ENCODE measurements at regions not wholly inside any gene's neighbourhood (a gene's known extent, or its start where the extent isn't known, plus 50 kb on each side); places are given as distances from the start of the nearest gene placed in this dataset.

DNA sequence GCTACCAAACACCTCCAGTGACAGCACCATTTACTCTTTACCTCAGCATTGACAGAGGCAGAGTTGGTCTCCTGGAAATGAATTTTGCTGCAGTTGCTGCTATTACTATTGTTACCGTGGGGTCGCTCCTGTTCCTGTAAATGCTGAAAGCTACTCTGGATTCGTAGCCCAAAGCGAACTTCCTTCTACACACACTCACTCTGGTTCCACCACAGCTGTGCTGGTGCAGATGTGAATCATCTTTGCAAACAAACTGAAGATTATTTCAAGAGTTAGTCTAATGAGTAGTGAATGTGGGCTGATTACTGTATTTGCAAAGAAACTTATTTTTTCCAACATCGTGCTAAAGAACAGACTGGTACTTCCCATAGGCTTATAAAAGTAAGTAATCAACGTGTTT lies 304.0 kb downstream of the LPIN1 start:
- 39 to 62% methylated on average over 6 of the region's 6 CpGs for WGBS, 2 donors
- no peak for ATAC-seq (ENCODE audit: insufficient read depth, low FRiP score)

DNA sequence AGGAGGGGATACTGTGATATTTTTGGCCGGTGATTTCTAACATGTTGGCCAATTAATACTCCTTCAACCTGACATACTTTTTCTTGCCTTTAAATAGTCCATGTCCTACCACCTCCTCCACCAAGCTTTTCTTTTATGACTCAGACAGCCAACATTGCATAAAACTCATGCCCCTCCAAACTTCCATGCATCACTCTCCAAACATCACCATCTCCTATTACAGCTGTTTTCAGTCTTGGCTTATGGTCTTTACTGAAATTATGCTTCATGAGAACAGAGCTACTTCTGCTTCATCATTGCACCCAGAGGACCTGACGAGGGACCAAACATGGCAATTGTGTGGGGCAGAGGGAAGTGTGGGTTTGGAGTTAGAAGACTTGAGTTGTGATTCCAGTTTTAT lies 305.4 kb downstream of the LPIN1 start:
- no peaks in the 10 kb centered on the region for H3K27me3 ChIP-seq (ENCODE audit: control insufficient read depth in 3 of 3, insufficient read depth in 3 of 3, low read length in 2 of 3)
- TF ChIP-seq, protein P1, sequence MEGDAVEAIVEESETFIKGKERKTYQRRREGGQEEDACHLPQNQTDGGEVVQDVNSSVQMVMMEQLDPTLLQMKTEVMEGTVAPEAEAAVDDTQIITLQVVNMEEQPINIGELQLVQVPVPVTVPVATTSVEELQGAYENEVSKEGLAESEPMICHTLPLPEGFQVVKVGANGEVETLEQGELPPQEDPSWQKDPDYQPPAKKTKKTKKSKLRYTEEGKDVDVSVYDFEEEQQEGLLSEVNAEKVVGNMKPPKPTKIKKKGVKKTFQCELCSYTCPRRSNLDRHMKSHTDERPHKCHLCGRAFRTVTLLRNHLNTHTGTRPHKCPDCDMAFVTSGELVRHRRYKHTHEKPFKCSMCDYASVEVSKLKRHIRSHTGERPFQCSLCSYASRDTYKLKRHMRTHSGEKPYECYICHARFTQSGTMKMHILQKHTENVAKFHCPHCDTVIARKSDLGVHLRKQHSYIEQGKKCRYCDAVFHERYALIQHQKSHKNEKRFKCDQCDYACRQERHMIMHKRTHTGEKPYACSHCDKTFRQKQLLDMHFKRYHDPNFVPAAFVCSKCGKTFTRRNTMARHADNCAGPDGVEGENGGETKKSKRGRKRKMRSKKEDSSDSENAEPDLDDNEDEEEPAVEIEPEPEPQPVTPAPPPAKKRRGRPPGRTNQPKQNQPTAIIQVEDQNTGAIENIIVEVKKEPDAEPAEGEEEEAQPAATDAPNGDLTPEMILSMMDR (IDR thresholded peaks at IDR 0.05; ENCODE audit: control extremely low read depth, extremely low read depth): no peak
- H3K4me1 ChIP-seq (ENCODE audit: control insufficient read depth in 5 of 5, insufficient read depth in 5 of 5, low read length in 5 of 5): peaks cover 0 to 6% (median 0%) of the 10 kb centered on the region in 5 donors
- H3K27ac ChIP-seq (ENCODE audit: low read depth in 1 of 2, low read length in 1 of 2): no peak overlapping the region
- H3K9me3 ChIP-seq (ENCODE audit: control insufficient read depth in 4 of 4, insufficient read depth in 3 of 4, low read length in 3 of 4): no peaks in the 10 kb centered on the region
- ATAC-seq (ENCODE audit: insufficient read depth, low FRiP score) (no peak), DNase-seq (no peak)
- 83 to 88% methylated on average over 2 of the region's 2 CpGs for WGBS, 2 donors
- no peaks in the 10 kb centered on the region for H3K36me3 ChIP-seq (ENCODE audit: control insufficient read depth in 4 of 4, insufficient read depth in 4 of 4, low read length in 4 of 4)
- no peak overlapping the region for H3K4me3 ChIP-seq
- no peak overlapping the region for H3K9ac ChIP-seq (ENCODE audit: insufficient read depth in 1 of 2, low read length in 2 of 2)

More for the DNA sequence above, 304.0 kb downstream of the LPIN1 start:
- no peak overlapping the region for H3K4me3 ChIP-seq
- H3K36me3 ChIP-seq (ENCODE audit: control insufficient read depth in 4 of 4, insufficient read depth in 4 of 4, low read length in 4 of 4): no peaks in the 10 kb centered on the region
- H3K27ac ChIP-seq (ENCODE audit: low read depth in 1 of 2, low read length in 1 of 2): no peak overlapping the region
- no peaks in the 10 kb centered on the region for H3K27me3 ChIP-seq (ENCODE audit: control insufficient read depth in 3 of 3, insufficient read depth in 3 of 3, low read length in 2 of 3)
- TF ChIP-seq, protein P1 (IDR thresholded peaks at IDR 0.05; ENCODE audit: control extremely low read depth, extremely low read depth): no peak
- peak in 2 of 3 donors; percentile 30 to 39 for DNase-seq
- H3K4me1 ChIP-seq (ENCODE audit: control insufficient read depth in 5 of 5, insufficient read depth in 5 of 5, low read length in 5 of 5): peaks cover 0 to 6% (median 0%) of the 10 kb centered on the region in 5 donors
- no peak overlapping the region for H3K9ac ChIP-seq (ENCODE audit: insufficient read depth in 1 of 2, low read length in 2 of 2)
- H3K9me3 ChIP-seq (ENCODE audit: control insufficient read depth in 4 of 4, insufficient read depth in 3 of 4, low read length in 3 of 4): no peaks in the 10 kb centered on the region

DNA sequence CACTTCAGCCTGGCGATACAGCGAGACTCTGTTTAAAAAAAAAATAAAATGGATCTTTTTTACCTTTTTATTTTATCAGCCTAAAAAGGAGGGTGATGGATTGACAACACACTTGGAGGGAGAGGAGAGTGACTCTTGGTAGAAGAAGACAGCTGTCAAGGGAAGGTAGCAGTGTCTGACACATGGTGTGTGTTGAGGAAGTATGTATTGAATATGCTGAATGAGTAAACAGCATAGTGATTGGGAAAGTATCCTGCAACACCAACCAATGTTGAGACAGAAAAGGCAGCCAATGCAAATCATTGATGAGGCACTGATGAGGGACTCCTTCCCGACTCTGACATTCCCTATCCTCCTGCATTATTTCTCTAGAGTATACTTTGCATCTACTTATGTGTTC lies 306.4 kb downstream of the LPIN1 start:
- WGBS, 2 donors: 90 to 96% methylated on average over 3 of the region's 3 CpGs
- H3K4me1 ChIP-seq (ENCODE audit: control insufficient read depth in 5 of 5, insufficient read depth in 5 of 5, low read length in 5 of 5): peaks cover 0 to 6% (median 0%) of the 10 kb centered on the region in 5 donors
- H3K27ac ChIP-seq (ENCODE audit: low read depth in 1 of 2, low read length in 1 of 2): no peak overlapping the region
- H3K27me3 ChIP-seq (ENCODE audit: control insufficient read depth in 3 of 3, insufficient read depth in 3 of 3, low read length in 2 of 3): no peaks in the 10 kb centered on the region
- ATAC-seq (ENCODE audit: insufficient read depth, low FRiP score) (no peak), DNase-seq (no peak)
- no peak overlapping the region for H3K9ac ChIP-seq (ENCODE audit: insufficient read depth in 1 of 2, low read length in 2 of 2)
- H3K36me3 ChIP-seq (ENCODE audit: control insufficient read depth in 4 of 4, insufficient read depth in 4 of 4, low read length in 4 of 4): no peaks in the 10 kb centered on the region
- H3K9me3 ChIP-seq (ENCODE audit: control insufficient read depth in 4 of 4, insufficient read depth in 3 of 4, low read length in 3 of 4): no peaks in the 10 kb centered on the region
- H3K4me3 ChIP-seq: no peak overlapping the region
- TF ChIP-seq, protein P1 (IDR thresholded peaks at IDR 0.05; ENCODE audit: control extremely low read depth, extremely low read depth): no peak

DNA sequence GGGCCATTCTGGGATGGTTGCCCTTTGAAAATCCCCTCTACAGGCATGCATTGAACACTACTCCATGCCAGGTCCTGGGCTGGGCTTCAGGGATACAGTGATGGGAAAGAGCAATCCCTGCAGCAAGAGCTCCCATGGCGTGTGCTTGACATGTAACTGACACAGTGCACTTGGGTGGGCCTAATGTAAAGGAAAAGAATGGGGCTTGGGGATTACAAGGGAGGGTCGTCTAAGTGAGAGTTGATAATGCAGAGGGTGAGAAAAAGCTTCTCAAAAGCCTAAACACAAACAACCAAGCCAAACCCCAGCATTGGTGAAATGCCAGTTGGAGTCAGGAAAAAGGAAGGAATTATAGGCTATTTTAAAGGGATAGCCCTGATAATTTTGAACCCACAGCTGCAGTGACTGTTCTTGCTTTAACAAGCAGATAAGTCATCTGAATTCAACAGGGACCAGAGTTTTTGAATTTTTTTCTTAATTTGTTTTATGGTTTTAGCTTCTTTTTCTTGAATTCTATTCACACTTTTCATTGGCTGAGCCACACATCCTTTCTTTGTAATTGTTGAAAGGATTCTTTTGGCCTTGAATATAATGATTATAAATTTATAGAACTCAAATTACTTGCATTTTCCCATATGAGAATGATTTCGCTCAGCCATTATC lies 308.7 kb downstream of the LPIN1 start:
- Histone ChIP-seq H3K9me3 (ENCODE audit: control insufficient read depth in 4 of 4, insufficient read depth in 3 of 4, low read length in 3 of 4) (no peaks in the 10 kb centered on the region), H3K27me3 (ENCODE audit: control insufficient read depth in 3 of 3, insufficient read depth in 3 of 3, low read length in 2 of 3) (no peaks in the 10 kb centered on the region), H3K4me3 (no peak overlapping the region), H3K27ac (ENCODE audit: low read depth in 1 of 2, low read length in 1 of 2) (no peak overlapping the region), H3K9ac (ENCODE audit: insufficient read depth in 1 of 2, low read length in 2 of 2) (no peak overlapping the region), H3K4me1 (ENCODE audit: control insufficient read depth in 5 of 5, insufficient read depth in 5 of 5, low read length in 5 of 5) (peaks cover 0 to 15% (median 2%) of the 10 kb centered on the region in 5 donors), H3K36me3 (ENCODE audit: control insufficient read depth in 4 of 4, insufficient read depth in 4 of 4, low read length in 4 of 4) (no peaks in the 10 kb centered on the region)
- DNase-seq: peak in 2 of 3 donors; percentile 34 to 68
- TF ChIP-seq, protein P1 (IDR thresholded peaks at IDR 0.05; ENCODE audit: control extremely low read depth, extremely low read depth): no peak
- no peak for ATAC-seq (ENCODE audit: insufficient read depth, low FRiP score)
- WGBS, 2 donors: 80 to 84% methylated on average over 3 of the region's 3 CpGs

Measured in lung (tissue), 11 donors.